G401 (cell line): ENCODE measurements at regions not wholly inside any gene's neighbourhood (a gene's known extent, or its start where the extent isn't known, plus 50 kb on each side); places are given as distances from the start of the nearest gene placed in this dataset.
"Not testable (repeated sequence)": the region's sequence is repeated elsewhere in the genome, so short reads cannot be mapped to it uniquely, and the experiment has no call there.

ENCODE experiments used
- DNase-seq: peaks from one replicate; pipeline ENCODE4 v3.0.0-alpha.2; 2015; ENCODE audit warnings: low spot score
- in situ Hi-C: cut with HindIII; loops from 2 replicates; pipeline ENCODE4 v1.10.0; 2016; ENCODE audit warnings: low sequenced_read_pairs, mixed read lengths

DNA sequence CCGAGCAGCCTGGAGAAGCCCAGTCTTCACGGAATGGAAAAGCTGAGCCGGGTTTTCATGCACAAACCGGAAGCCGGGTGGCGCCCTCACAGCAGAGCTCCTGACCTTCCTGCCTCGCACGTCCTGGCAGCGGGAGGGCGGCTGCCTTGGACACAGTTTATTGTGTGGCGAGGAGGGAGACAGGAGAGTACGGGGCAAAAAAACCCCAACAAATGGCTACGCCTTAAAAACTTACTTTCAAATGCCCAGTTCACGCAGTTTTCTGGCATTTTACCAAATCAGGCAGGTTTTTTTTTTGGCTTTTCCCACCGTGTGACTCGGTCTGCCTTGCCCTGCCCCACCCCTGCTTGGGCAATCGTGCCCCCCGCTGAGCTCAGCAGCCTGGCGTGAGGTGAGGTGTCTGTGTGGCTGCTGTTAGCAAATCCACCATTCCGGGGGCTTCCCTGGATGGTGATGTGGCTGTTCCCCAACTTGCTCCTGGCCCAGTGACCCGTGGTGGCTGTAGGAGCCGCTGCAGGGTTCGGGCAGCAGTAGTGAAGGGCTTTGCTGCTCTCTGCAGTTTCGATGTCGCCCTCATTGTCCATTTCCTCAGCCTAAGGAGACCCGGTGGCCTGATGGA is 187.1 kb upstream of the SULF2 start:
- in situ Hi-C loops, DNase-seq: not testable (repeated sequence)

DNA sequence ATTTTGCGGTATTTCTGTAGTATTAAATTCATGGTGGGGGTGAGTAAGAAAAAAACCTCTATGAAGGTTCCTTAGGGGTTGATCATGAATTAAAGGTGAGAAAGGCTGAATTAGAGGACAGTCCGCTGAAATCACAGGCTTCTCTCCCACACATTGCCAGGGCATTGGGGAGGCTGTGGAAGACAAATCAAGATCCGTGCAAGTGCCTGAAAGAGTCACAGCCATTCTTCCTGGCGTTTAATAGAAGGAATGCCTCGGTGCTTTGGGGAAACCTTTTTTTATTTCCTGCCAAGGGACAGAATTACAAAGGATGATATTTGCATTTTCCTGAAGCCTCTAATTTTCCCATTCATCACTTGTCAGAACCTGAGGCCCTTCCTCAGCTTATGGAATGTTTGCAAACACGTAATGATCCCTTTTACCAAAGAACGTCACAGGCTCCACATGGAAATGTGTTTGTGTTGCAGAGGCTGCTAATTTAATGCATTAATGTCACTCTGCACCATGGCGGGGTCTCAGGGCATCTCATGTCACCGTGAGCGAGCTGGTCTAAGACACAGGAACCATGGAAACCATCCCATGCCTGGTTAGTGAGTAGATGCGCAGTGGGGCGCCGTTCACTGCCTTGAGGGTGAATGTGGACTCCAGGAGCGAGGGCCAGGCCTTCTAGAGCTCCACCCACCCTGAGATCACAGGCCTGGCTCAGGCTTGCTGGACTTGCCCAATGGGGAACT is 185.9 kb upstream of the SULF2 start:
- no peak for DNase-seq
- in situ Hi-C loops, result no loop called here

DNA sequence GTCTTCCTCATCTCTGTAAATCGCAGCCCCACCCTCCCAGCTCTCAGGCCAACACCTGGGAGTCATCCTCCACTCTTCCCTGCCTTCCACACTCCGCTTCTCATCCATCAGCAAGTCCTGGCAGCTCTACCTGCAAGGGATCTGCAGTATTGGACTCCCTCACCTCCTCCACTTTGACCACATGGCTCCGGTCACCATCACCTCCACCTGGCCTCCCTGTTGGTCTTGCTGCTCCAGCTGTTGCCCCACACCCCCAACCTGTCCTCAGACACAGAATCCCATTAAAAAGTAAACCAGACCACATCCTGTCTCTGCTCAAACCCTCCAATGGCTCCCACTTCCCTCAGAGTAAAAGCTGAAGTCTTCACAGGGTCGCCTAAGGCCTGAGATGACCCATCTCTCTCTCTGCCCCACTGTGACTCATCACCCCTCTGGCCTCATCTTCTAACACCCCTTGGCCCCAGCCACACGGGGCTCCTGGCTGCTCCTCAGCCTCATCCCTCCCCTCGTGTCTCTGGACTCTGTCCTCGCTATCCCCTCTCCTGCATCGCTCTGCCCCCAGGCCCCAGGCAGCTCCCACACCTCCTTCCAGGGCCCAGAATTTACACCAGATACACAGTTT is 185.1 kb upstream of the SULF2 start:
- DNase-seq, result no peak
- in situ Hi-C loops, result no loop called here

GRCh38 chr20:47969426-47969825 is 184.1 kb upstream of the SULF2 start:
- DNase-seq, result no peak
- in situ Hi-C loops, result no loop called here

DNA sequence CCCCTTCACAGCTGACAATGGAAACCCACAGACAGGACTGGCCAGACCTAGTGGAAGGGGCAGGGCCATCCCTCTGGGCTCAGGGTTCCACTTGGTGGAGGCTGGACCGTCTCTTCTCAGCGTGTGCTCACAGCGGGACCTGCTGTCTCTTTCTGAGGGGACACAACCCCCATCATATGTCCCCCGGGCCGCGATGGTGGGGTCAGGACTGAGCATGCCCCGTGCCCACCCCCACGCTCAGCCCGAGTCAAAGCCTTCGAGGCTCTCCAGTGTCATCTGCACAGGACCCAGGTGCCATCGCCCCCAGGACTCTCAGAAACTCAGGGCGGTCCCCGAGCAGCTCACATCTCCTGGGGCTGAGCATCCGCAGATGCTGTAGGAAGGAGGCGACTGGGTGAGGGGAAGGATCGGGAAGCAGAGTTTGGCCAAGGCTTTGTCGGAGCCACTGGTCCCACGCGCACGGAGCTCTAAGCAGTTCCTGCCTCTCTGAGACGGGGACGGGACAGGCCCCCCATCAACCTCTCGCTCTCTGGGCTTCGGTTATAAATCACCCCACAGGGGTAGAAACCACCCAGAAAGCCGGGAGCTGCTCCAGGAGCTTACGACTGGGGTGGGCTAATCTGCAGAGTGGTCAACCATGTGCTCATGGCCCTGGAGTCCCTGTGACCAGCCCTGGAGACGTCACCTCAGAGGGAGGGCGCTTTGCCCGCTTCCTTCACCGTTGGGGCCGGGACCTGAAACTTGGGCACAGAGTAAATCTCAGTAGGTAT is 183.4 kb upstream of the SULF2 start:
- in situ Hi-C loops, result no loop called here
- no peak for DNase-seq

GRCh38 chr20:47964149-47964548 is 178.9 kb upstream of the SULF2 start:
- in situ Hi-C loops, result no loop called here
- DNase-seq, result no peak

DNA sequence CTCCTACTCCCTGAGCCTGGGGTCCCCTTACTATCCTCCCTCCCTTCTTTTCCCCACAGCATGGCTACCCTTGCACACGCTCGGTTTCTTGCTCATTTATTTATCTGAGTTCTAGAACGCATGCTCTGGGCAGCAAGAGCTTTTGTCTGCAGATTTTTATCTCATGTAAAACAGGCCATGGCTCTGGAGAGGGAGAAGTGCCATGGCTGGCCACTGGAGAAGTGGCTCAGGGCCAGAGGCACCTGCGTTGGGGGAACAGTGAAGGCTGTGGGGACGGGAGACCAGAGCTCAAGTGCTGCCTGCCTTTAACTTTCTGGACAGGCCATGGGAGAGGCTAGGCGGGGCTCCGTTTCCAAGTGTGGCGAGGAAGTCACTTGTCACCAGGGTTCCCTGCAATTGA is 177.7 kb upstream of the SULF2 start:
- no peak for DNase-seq

GRCh38 chr20:47962286-47962963 is 177.1 kb upstream of the SULF2 start:
- no peak for DNase-seq
- in situ Hi-C loops, result no loop called here

More for the DNA sequence above, 177.7 kb upstream of the SULF2 start:
- in situ Hi-C loops, result no loop called here

- in situ Hi-C loops, result no loop called here
- DNase-seq, result no peak
Measured at GRCh38 chr20:47960769-47961541, 175.7 kb upstream of the SULF2 start.

- DNase-seq, result no peak
- in situ Hi-C loops, result no loop called here
Measured at GRCh38 chr20:47960277-47960676, 175.0 kb upstream of the SULF2 start.

- peak; percentile 69 for DNase-seq
- in situ Hi-C loops, result not testable (repeated sequence)
Measured at GRCh38 chr20:47957989-47958801, 172.9 kb upstream of the SULF2 start.

GRCh38 chr20:47957135-47957534 is 171.9 kb upstream of the SULF2 start:
- in situ Hi-C loops, result no loop called here

DNA sequence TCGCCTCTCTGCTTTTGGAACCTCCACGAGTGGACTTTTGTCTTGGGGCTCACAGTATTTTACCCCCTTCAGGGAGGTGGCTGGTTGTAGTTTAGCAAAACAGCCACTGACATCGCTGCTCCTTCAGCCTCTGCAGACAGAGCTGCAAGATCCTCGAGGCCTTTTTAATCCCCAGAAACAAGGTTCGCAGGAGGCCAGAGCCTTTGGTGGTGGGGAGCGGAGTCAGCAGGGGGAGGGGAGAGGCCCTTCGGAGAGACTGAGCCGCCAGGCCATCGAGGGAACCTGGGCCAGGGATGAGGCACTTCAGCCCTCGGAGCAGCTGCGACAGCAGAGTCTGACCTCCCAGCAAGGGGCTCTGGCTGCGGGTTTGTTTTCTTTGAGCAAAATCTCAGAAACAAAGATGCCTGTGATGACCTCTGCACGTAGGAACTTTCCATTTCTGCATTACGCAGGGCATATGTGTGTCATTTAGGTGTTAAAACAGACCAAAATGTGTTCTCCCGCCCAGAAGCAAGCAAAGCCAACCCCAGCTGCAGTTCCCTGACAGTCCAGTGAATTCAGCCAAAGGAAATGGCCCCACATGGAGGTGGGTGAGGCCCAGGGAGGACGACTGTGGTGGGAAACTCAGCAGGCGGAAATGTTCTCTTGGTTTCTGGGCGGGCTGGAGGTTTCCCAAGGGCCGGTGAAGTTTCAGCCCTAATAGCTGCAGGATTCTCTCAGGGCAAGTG is 171.2 kb upstream of the SULF2 start:
- DNase-seq, result no peak
- in situ Hi-C loops, result no loop called here

More at GRCh38 chr20:47957135-47957534, 171.9 kb upstream of the SULF2 start:
- no peak for DNase-seq

DNA sequence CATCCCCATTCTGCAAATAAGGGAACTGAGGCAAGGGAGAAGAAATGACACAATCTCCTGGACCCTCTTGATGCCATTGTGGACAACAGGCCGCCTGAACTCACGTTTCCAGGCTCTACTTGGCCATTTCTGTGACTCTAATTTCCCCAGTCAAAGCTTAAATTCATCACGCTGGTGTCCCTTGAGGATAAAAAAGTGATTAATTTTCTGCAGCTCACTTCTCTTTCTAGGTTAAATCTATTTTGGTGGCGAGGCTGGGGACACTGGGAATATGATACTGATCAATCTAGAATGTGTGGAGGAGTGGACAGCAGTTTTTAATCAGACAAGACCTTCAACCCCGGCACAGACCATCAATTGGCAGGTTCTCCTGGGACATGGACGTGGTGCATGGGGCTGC is 168.2 kb upstream of the SULF2 start:
- in situ Hi-C loops, result no loop called here
- DNase-seq, result no peak

DNA sequence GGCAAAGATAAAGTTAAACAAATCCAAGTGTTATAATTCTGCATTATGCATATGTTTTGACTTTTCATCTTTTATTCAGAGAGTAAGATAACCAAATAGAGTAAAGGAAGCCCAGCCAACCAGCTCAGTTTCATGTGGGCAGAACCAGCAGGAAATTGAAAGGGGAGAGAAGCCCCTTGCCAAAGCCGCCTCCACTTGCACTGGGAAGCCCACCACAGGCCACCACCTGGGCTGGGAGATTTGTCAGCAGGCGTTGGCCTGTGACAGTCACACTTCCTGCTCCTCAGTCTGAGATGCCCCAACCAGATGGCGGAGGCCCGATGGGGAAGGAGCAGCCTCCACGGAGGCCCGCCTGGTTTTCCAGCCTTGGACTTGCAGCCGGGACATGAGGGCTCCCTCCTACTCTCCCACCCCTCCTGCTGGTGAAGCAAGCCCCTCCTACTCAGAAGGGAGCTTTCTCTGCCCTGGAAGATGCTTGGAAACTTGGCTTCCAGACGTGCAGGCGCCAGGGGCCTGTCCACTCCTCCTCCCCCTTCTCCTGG is 166.8 kb upstream of the SULF2 start:
- in situ Hi-C loops, result no loop called here
- DNase-seq, result no peak

- in situ Hi-C loops, result no loop called here
- no peak for DNase-seq
Measured at GRCh38 chr20:47951521-47951971, 166.3 kb upstream of the SULF2 start.

GRCh38 chr20:47950913-47951283 is 165.6 kb upstream of the SULF2 start:
- no peak for DNase-seq
- in situ Hi-C loops, result no loop called here
